ENCODE measurements at regions not wholly inside any gene's neighbourhood (a gene's known extent, or its start where the extent isn't known, plus 50 kb on each side); places are given as distances from the start of the nearest gene placed in this dataset.

DNA sequence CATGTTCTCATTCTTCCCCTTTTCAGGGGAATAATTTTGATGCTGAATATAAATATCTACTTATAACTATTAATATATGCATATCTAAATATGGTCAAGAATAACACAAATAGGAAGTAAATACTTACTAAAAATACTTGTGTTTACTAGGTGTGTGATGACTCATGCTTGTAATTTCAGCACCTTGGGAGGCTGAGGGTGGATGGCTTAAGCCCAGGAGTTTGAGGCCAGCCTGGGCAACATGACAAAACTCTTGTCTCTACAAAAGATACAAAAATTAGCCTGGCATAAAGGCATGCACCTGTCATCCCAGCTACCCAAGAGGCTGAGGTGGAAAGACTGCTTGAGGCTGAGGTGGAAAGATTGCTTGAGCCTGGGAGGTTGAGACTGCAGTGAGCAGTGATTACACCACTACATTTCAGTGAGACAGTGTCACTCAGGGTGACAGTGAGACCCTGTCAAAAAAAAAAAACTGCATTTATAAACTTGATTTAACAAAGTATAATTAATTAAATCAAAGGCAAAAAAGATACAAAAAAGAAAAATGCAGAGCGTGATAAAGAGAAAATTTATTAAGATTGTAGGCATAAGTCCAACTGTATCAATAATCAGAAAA, 703.1 kb upstream of the VRK2 start (continued):
- TF ChIP-seq, protein P1, sequence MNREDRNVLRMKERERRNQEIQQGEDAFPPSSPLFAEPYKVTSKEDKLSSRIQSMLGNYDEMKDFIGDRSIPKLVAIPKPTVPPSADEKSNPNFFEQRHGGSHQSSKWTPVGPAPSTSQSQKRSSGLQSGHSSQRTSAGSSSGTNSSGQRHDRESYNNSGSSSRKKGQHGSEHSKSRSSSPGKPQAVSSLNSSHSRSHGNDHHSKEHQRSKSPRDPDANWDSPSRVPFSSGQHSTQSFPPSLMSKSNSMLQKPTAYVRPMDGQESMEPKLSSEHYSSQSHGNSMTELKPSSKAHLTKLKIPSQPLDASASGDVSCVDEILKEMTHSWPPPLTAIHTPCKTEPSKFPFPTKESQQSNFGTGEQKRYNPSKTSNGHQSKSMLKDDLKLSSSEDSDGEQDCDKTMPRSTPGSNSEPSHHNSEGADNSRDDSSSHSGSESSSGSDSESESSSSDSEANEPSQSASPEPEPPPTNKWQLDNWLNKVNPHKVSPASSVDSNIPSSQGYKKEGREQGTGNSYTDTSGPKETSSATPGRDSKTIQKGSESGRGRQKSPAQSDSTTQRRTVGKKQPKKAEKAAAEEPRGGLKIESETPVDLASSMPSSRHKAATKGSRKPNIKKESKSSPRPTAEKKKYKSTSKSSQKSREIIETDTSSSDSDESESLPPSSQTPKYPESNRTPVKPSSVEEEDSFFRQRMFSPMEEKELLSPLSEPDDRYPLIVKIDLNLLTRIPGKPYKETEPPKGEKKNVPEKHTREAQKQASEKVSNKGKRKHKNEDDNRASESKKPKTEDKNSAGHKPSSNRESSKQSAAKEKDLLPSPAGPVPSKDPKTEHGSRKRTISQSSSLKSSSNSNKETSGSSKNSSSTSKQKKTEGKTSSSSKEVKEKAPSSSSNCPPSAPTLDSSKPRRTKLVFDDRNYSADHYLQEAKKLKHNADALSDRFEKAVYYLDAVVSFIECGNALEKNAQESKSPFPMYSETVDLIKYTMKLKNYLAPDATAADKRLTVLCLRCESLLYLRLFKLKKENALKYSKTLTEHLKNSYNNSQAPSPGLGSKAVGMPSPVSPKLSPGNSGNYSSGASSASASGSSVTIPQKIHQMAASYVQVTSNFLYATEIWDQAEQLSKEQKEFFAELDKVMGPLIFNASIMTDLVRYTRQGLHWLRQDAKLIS (CRISPR knock-in tag; IDR thresholded peaks at IDR 0.05): no peak
- TF ChIP-seq ZNF564 (CRISPR knock-in tag; IDR thresholded peaks at IDR 0.05) (no peak), RAD51 (IDR thresholded peaks at IDR 0.05; ENCODE audit: borderline replicate concordance) (no peak)

DNA sequence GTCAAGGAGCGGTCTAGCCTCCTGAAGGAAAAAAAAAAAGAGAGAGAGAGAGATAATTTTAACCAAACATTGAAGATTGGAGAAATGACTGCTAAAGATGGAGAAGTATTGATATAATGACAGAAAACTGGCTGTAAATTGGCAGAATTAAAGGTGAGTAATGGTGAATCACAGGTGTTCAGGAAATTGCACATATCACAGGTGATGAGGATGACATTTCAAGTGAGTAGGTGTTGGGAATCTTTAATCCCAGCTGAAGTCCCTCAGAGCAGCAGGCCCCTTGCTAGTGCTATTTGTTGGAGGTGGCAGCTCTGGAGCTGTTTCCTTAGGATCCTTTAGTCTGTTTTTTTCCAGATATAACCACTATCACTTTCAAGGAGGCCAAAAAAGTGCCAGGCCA, 678.4 kb upstream of the VRK2 start:
- Histone ChIP-seq H3K4me3 (replicated peaks in 1 of 3; ENCODE audit: insufficient read depth in 1 of 3, low read depth in 2 of 3, low read length in 3 of 3) (no peak overlapping the region), H3K9me3 (ENCODE audit: low read length) (peaks cover 19% of the 10 kb centered on the region), H4K20me1 (ENCODE audit: insufficient read depth, low read length) (no peaks in the 10 kb centered on the region), H2AFZ (ENCODE audit: low read length) (no peak overlapping the region), H3K79me2 (ENCODE audit: insufficient read depth, low read length) (no peaks in the 10 kb centered on the region), H3K36me3 (replicated peaks in 1 of 2; ENCODE audit: control insufficient read depth in 1 of 2, insufficient read depth in 2 of 2, low read length in 2 of 2) (no peaks in the 10 kb centered on the region), H3K9ac (ENCODE audit: insufficient read depth, low read depth, low read length) (no peak overlapping the region), H3K27ac (ENCODE audit: extremely low read length, insufficient read depth, low read length) (no peak overlapping the region), H3K4me1 (ENCODE audit: insufficient read depth, low read length) (no peaks in the 10 kb centered on the region), H3K27me3 (ENCODE audit: control insufficient read depth in 1 of 2, insufficient read depth in 2 of 2, low read length in 2 of 2) (no peaks in the 10 kb centered on the region), H3K4me2 (ENCODE audit: low read depth, low read length) (no peak overlapping the region)
- ChIA-PET POLR2A (no interaction called here), CTCF (ENCODE audit: low intra/inter-chr PET ratio, low total read pairs) (no interaction called here)
- no TSS peak for BruUV-seq (replicated peaks)
- intact Hi-C loops (cut with micrococcal nuclease; ENCODE audit: unreplicated experiment): no loop called here
- in situ Hi-C loops (cut with HindIII; ENCODE audit: extremely low pct_ligation_motif_present, low pct_unique_long_range_greater_than_20kb): no loop called here
- DNase-seq (ENCODE audit: low spot score) (no peak), ATAC-seq (no peak), FAIRE-seq (no peak)
- WGBS (ENCODE audit: low lambda C conversion rate): 2% methylated on average over 1 of the region's 1 CpG
- TF ChIP-seq PRPF4 (IDR thresholded peaks at IDR 0.05; ENCODE audit: low read depth, low read length, poor library complexity, severe bottlenecking) (no peak), POLR2G (IDR thresholded peaks at IDR 0.05; ENCODE audit: low read depth, low read length) (no peak), ARNTL (CRISPR knock-in tag; IDR thresholded peaks at IDR 0.05) (no peak), SRY (CRISPR knock-in tag; IDR thresholded peaks at IDR 0.05) (no peak), GATA4 (IDR thresholded peaks at IDR 0.05; ENCODE audit: borderline replicate concordance, low read depth) (no peak), ISL2 (CRISPR knock-in tag; IDR thresholded peaks at IDR 0.05) (no peak), NAIF1 (CRISPR knock-in tag; IDR thresholded peaks at IDR 0.05; ENCODE audit: borderline replicate concordance) (no peak)
- TF ChIP-seq, protein P2, sequence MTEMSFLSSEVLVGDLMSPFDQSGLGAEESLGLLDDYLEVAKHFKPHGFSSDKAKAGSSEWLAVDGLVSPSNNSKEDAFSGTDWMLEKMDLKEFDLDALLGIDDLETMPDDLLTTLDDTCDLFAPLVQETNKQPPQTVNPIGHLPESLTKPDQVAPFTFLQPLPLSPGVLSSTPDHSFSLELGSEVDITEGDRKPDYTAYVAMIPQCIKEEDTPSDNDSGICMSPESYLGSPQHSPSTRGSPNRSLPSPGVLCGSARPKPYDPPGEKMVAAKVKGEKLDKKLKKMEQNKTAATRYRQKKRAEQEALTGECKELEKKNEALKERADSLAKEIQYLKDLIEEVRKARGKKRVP (CRISPR knock-in tag; IDR thresholded peaks at IDR 0.05): no peak
- TF ChIP-seq, protein P3, sequence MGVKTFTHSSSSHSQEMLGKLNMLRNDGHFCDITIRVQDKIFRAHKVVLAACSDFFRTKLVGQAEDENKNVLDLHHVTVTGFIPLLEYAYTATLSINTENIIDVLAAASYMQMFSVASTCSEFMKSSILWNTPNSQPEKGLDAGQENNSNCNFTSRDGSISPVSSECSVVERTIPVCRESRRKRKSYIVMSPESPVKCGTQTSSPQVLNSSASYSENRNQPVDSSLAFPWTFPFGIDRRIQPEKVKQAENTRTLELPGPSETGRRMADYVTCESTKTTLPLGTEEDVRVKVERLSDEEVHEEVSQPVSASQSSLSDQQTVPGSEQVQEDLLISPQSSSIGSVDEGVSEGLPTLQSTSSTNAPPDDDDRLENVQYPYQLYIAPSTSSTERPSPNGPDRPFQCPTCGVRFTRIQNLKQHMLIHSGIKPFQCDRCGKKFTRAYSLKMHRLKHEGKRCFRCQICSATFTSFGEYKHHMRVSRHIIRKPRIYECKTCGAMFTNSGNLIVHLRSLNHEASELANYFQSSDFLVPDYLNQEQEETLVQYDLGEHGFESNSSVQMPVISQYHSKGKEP (CRISPR knock-in tag; IDR thresholded peaks at IDR 0.05): no peak
- TF ChIP-seq, protein P4, sequence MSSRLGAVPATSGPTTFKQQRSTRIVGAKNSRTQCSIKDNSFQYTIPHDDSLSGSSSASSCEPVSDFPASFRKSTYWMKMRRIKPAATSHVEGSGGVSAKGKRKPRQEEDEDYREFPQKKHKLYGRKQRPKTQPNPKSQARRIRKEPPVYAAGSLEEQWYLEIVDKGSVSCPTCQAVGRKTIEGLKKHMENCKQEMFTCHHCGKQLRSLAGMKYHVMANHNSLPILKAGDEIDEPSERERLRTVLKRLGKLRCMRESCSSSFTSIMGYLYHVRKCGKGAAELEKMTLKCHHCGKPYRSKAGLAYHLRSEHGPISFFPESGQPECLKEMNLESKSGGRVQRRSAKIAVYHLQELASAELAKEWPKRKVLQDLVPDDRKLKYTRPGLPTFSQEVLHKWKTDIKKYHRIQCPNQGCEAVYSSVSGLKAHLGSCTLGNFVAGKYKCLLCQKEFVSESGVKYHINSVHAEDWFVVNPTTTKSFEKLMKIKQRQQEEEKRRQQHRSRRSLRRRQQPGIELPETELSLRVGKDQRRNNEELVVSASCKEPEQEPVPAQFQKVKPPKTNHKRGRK (CRISPR knock-in tag; IDR thresholded peaks at IDR 0.05): no peak
